ENCODE measurements at regions not wholly inside any gene's neighbourhood (a gene's known extent, or its start where the extent isn't known, plus 50 kb on each side); places are given as distances from the start of the nearest gene placed in this dataset.

- no peak for TF ChIP-seq NFE2L2 (IDR thresholded peaks at IDR 0.05; ENCODE audit: low read depth, low read length)
- no peak for TF ChIP-seq CTCF (conservative IDR thresholded peaks at IDR 0.05; ENCODE audit: low read depth, low read length)
- TF ChIP-seq CHD1 (IDR thresholded peaks at IDR 0.05; ENCODE audit: low read depth, low read length): no peak
- TF ChIP-seq RAD21 (IDR thresholded peaks at IDR 0.05; ENCODE audit: low read length): no peak
- no peak for TF ChIP-seq MAFK (IDR thresholded peaks at IDR 0.05; ENCODE audit: low read depth, low read length)
- TF ChIP-seq POLR2A (IDR thresholded peaks at IDR 0.05; ENCODE audit: low read depth, low read length): no peak
- TF ChIP-seq RFX5 (IDR thresholded peaks at IDR 0.05; ENCODE audit: low read depth, low read length): no peak
- no peak for TF ChIP-seq FOS (IDR thresholded peaks at IDR 0.05; ENCODE audit: low read depth, low read length)
- no peak for TF ChIP-seq USF2 (IDR thresholded peaks at IDR 0.05; ENCODE audit: low read depth, low read length)
- no peak for TF ChIP-seq MAZ (IDR thresholded peaks at IDR 0.05; ENCODE audit: borderline replicate concordance, low read depth, low read length)
- TF ChIP-seq ELK1 (IDR thresholded peaks at IDR 0.05; ENCODE audit: borderline replicate concordance, low read depth, low read length): no peak
- no peak for TF ChIP-seq BHLHE40 (IDR thresholded peaks at IDR 0.05; ENCODE audit: low read depth, low read length)
- TF ChIP-seq RCOR1 (IDR thresholded peaks at IDR 0.05; ENCODE audit: insufficient replicate concordance, low read length): no peak
- TF ChIP-seq SMC3 (IDR thresholded peaks at IDR 0.05; ENCODE audit: low read depth, low read length): no peak
- TF ChIP-seq CEBPB (IDR thresholded peaks at IDR 0.05; ENCODE audit: low read depth, low read length): no peak
- TF ChIP-seq MXI1 (IDR thresholded peaks at IDR 0.05; ENCODE audit: borderline replicate concordance, low read depth, low read length): no peak
- H2BK15ac ChIP-seq (ENCODE audit: low read depth, low read length): no peak overlapping the region
- no peak overlapping the region for H2AFZ ChIP-seq (replicated peaks; ENCODE audit: low read length, poor library complexity)
- H3K4ac ChIP-seq (ENCODE audit: low read depth, low read length): no peak overlapping the region
- ChIA-PET POLR2A (ENCODE audit: unreplicated experiment) (no interaction called here), CTCF (interaction anchor here (1.2 kb wide), 1 partner anchor 356 kb away, joined by 4 read pairs; no protein-coding TSS in a partner anchor)
- DNase-seq (no peak), ATAC-seq (ENCODE audit: low read depth) (no peak)
- no peak overlapping the region for H4K91ac ChIP-seq (ENCODE audit: insufficient read depth, low read depth, low read length)
- no peak overlapping the region for H3K4me2 ChIP-seq (ENCODE audit: low read depth, low read length)
- H3K4me1 ChIP-seq (ENCODE audit: control insufficient read depth, insufficient read depth, low read length): no peaks in the 10 kb centered on the region
- H3K4me3 ChIP-seq (ENCODE audit: insufficient read depth, low read depth, low read length): no peak overlapping the region
- WGBS, 2 experiments (ENCODE audit: extremely low coverage in 2 of 2, insufficient read length in 1 of 2): no CpG with 5 or more reads among the region's 3 CpGs
- no peak overlapping the region for H3K23ac ChIP-seq (ENCODE audit: low read depth, low read length)
- H4K5ac ChIP-seq (ENCODE audit: low read depth, low read length): no peak overlapping the region
- no peaks in the 10 kb centered on the region for H3K9me1 ChIP-seq (ENCODE audit: insufficient read depth, low read length)
- H3K56ac ChIP-seq (ENCODE audit: extremely low read depth, insufficient read depth, low read length): no peak overlapping the region
- no peak overlapping the region for H2BK120ac ChIP-seq (ENCODE audit: low read depth, low read length)
- no peaks in the 10 kb centered on the region for H3K79me1 ChIP-seq (ENCODE audit: low read depth in 1 of 2, low read length in 2 of 2)
- H3K9me3 ChIP-seq (ENCODE audit: control insufficient read depth, insufficient read depth, low read length): no peaks in the 10 kb centered on the region
- H3K14ac ChIP-seq (replicated peaks; ENCODE audit: low read depth, low read length): no peak overlapping the region
- no peak overlapping the region for H3K27ac ChIP-seq (ENCODE audit: insufficient read depth, low read length)
- H4K20me1 ChIP-seq (ENCODE audit: insufficient read depth, low read length): no peaks in the 10 kb centered on the region
- H3K9ac ChIP-seq (ENCODE audit: low read depth, low read length): no peak overlapping the region
- no peaks in the 10 kb centered on the region for H3K36me3 ChIP-seq (ENCODE audit: control insufficient read depth, insufficient read depth, low read length)
- in situ Hi-C loops (cut with MboI; ENCODE audit: low sequenced_read_pairs) (no loop called here), dilution Hi-C loops (cut with HindIII; ENCODE audit: low sequenced_read_pairs, unreplicated experiment) (no loop called here), intact Hi-C loops (cut with micrococcal nuclease) (no loop called here)
- no peak overlapping the region for H4K8ac ChIP-seq (ENCODE audit: low read depth in 2 of 2, low read length in 2 of 2)
- BruUV-seq (replicated peaks): no TSS peak
- H2AK9ac ChIP-seq (replicated peaks; ENCODE audit: low read depth, low read length, poor library complexity): no peak overlapping the region
- H2AK5ac ChIP-seq (ENCODE audit: low read depth, low read length): no peak overlapping the region
- H2BK20ac ChIP-seq (ENCODE audit: low read depth, low read length): no peak overlapping the region
- H3K18ac ChIP-seq (ENCODE audit: low read depth, low read length): no peak overlapping the region
- no peak overlapping the region for H2BK5ac ChIP-seq (ENCODE audit: low read depth, low read length, poor library complexity, severe bottlenecking)
- peaks cover 2% of the 10 kb centered on the region; the same call in 1 of the 2 replicates for H3K27me3 ChIP-seq (ENCODE audit: control insufficient read depth, insufficient read depth, low read length)
Observed at GRCh38 chr5:148759101-148759500, 67.3 kb upstream of the ADRB2 start.
